ENCODE measurements at regions not wholly inside any gene's neighbourhood (a gene's known extent, or its start where the extent isn't known, plus 50 kb on each side); places are given as distances from the start of the nearest gene placed in this dataset.

DNA sequence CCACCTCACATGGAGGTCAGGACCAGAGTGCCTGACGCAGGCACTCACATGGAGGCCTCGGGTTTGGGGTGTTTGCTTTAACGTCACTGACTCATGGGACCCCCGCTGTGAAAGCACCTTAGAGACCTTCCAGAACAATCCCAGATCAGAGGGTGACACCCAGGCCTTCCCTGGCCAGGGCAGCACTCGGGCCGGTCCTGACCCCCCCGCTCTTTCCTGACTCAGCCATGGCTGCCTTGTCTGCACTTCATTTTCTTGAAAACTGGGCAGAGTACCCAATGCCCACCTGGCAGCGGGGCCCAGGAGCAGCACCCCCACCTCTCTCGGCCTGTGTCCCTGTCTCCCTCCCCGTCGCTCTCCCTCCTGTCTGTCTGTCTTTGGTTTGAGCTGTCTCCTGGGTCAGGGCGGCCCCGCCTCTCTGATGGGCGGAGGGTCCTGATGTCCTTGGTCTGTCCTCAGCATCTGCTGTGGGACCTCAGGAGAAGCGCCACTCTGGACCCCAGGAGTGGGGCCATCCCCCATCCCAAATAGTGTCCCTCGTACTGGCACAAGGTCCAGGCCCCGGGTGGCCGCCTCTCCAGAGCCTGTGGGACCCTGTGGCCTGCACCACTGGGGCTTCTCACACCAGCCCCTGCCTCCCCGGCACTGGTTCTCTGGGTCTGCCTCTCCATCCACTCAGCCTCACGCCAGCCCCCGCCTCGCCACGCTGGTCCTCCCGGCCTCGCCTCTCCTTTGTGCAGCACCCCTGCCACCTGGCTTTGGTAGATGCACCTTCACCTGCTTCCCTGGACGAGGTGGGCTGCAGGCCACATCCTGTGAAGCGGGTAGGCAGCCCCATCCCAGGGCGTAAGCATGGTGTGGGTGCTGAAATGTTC, 55.9 kb upstream of the ZNF469 start:
- TF ChIP-seq TOX (CRISPR knock-in tag; IDR thresholded peaks at IDR 0.05; ENCODE audit: borderline replicate concordance) (no peak), PPARA (CRISPR knock-in tag; IDR thresholded peaks at IDR 0.05; ENCODE audit: borderline replicate concordance) (no peak), ZFP3 (CRISPR knock-in tag; IDR thresholded peaks at IDR 0.05) (no peak), ZC3H10 (CRISPR knock-in tag; IDR thresholded peaks at IDR 0.05) (no peak), OSR1 (CRISPR knock-in tag; IDR thresholded peaks at IDR 0.05) (no peak), RARB (CRISPR knock-in tag; IDR thresholded peaks at IDR 0.05) (no peak), ZFP30 (CRISPR knock-in tag; IDR thresholded peaks at IDR 0.05) (no peak), ESRRG (CRISPR knock-in tag; IDR thresholded peaks at IDR 0.05) (no peak)
- TF ChIP-seq, protein P1, sequence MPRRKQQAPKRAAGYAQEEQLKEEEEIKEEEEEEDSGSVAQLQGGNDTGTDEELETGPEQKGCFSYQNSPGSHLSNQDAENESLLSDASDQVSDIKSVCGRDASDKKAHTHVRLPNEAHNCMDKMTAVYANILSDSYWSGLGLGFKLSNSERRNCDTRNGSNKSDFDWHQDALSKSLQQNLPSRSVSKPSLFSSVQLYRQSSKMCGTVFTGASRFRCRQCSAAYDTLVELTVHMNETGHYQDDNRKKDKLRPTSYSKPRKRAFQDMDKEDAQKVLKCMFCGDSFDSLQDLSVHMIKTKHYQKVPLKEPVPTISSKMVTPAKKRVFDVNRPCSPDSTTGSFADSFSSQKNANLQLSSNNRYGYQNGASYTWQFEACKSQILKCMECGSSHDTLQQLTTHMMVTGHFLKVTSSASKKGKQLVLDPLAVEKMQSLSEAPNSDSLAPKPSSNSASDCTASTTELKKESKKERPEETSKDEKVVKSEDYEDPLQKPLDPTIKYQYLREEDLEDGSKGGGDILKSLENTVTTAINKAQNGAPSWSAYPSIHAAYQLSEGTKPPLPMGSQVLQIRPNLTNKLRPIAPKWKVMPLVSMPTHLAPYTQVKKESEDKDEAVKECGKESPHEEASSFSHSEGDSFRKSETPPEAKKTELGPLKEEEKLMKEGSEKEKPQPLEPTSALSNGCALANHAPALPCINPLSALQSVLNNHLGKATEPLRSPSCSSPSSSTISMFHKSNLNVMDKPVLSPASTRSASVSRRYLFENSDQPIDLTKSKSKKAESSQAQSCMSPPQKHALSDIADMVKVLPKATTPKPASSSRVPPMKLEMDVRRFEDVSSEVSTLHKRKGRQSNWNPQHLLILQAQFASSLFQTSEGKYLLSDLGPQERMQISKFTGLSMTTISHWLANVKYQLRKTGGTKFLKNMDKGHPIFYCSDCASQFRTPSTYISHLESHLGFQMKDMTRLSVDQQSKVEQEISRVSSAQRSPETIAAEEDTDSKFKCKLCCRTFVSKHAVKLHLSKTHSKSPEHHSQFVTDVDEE (CRISPR knock-in tag; IDR thresholded peaks at IDR 0.05): no peak
- no peak for ATAC-seq

DNA sequence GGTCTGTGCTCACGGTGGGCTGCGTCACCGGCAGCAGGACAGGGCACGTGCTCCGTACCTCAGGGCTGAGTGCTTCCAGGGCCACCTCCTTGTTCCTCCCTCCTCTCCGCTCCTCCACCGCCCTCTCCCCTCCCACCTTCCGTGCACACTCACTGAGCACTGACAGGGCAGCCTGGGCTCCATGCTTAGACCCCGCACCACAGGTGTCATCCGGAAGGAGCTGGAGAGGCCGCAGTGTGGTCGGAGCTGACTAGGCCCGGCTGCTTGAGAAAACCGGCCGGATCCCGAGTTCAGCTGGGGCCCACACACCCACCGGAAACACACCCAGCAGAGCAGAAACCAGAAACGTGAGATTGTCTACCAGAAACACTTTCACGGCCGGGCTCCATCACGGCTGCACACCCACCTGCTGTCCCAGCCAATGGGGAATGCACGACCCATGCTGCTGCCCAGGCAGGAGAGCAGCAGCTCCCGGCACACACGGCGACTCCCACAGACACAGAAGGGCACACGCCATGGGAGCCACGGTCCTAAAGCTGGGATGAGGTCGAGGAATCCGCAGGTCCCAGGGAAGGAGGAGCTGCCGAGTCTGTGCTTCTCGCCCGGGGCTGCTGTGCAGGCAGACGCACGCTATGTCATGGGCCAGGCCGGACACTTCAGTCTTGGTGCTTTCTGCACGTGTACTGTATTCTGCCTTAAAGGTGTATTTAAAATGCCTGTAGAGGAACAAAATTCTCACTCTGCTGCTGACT, 55.0 kb upstream of the ZNF469 start:
- no peak for ATAC-seq

DNA sequence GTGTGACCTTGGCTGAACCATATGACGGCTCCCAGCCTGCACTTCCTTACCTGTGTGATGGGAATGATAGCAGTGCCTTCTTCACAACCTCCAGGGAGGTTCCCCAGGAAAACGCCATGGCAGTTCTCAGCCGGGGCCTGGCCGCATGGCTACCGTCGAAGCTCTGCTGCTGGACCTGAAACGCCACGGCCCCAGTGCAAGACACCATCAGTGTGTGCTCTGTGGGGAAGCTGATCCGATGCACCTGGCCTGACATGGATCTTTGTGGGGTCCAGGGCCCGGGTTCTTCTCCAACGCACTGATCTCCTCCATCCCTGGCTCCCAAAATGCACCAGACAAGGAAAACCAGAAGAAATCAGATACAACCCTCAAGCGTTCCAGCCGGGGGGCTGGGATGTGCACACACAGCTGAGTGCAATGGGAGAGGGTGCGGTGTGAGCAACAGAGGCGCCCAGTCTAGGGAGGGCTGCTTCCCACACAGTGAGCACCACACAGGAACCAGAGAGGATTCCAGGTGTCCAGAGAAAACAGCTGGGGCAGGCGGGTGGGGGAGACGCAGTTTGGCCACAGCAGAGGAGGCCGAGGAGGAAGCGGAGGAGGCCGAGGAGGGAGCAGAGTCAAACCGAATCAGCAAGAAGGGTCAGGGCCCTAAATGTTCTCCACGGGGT, 54.3 kb upstream of the ZNF469 start:
- no peak for ATAC-seq
- TF ChIP-seq, protein P2, sequence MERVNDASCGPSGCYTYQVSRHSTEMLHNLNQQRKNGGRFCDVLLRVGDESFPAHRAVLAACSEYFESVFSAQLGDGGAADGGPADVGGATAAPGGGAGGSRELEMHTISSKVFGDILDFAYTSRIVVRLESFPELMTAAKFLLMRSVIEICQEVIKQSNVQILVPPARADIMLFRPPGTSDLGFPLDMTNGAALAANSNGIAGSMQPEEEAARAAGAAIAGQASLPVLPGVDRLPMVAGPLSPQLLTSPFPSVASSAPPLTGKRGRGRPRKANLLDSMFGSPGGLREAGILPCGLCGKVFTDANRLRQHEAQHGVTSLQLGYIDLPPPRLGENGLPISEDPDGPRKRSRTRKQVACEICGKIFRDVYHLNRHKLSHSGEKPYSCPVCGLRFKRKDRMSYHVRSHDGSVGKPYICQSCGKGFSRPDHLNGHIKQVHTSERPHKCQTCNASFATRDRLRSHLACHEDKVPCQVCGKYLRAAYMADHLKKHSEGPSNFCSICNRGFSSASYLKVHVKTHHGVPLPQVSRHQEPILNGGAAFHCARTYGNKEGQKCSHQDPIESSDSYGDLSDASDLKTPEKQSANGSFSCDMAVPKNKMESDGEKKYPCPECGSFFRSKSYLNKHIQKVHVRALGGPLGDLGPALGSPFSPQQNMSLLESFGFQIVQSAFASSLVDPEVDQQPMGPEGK (CRISPR knock-in tag; IDR thresholded peaks at IDR 0.05; ENCODE audit: borderline replicate concordance): no peak
- TF ChIP-seq GLIS3 (CRISPR knock-in tag; IDR thresholded peaks at IDR 0.05): no peak
- TF ChIP-seq RARB (CRISPR knock-in tag; IDR thresholded peaks at IDR 0.05): no peak
- TF ChIP-seq, protein P1 (CRISPR knock-in tag; IDR thresholded peaks at IDR 0.05): no peak
- TF ChIP-seq CSDC2 (CRISPR knock-in tag; IDR thresholded peaks at IDR 0.05): no peak
- TF ChIP-seq, protein P3, sequence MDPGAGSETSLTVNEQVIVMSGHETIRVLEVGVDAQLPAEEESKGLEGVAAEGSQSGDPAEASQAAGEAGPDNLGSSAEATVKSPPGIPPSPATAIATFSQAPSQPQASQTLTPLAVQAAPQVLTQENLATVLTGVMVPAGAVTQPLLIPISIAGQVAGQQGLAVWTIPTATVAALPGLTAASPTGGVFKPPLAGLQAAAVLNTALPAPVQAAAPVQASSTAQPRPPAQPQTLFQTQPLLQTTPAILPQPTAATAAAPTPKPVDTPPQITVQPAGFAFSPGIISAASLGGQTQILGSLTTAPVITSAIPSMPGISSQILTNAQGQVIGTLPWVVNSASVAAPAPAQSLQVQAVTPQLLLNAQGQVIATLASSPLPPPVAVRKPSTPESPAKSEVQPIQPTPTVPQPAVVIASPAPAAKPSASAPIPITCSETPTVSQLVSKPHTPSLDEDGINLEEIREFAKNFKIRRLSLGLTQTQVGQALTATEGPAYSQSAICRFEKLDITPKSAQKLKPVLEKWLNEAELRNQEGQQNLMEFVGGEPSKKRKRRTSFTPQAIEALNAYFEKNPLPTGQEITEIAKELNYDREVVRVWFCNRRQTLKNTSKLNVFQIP (CRISPR knock-in tag; IDR thresholded peaks at IDR 0.05; ENCODE audit: borderline replicate concordance, low read depth): no peak

More for the DNA sequence above, 55.0 kb upstream of the ZNF469 start:
- TF ChIP-seq ZFP30 (CRISPR knock-in tag; IDR thresholded peaks at IDR 0.05): no peak
- TF ChIP-seq ZNF565 (CRISPR knock-in tag; conservative IDR thresholded peaks at IDR 0.05; ENCODE audit: low read depth): no peak
- no peak for TF ChIP-seq TOX (CRISPR knock-in tag; IDR thresholded peaks at IDR 0.05; ENCODE audit: borderline replicate concordance)
- TF ChIP-seq, protein P3 (CRISPR knock-in tag; IDR thresholded peaks at IDR 0.05; ENCODE audit: borderline replicate concordance, low read depth): no peak
- TF ChIP-seq ZNF8 (CRISPR knock-in tag; IDR thresholded peaks at IDR 0.05): no peak
- TF ChIP-seq, protein P2 (CRISPR knock-in tag; IDR thresholded peaks at IDR 0.05; ENCODE audit: borderline replicate concordance): no peak
- TF ChIP-seq SNAI2 (CRISPR knock-in tag; IDR thresholded peaks at IDR 0.05): no peak
- TF ChIP-seq ZFP3 (CRISPR knock-in tag; IDR thresholded peaks at IDR 0.05): no peak
- TF ChIP-seq, protein P4, sequence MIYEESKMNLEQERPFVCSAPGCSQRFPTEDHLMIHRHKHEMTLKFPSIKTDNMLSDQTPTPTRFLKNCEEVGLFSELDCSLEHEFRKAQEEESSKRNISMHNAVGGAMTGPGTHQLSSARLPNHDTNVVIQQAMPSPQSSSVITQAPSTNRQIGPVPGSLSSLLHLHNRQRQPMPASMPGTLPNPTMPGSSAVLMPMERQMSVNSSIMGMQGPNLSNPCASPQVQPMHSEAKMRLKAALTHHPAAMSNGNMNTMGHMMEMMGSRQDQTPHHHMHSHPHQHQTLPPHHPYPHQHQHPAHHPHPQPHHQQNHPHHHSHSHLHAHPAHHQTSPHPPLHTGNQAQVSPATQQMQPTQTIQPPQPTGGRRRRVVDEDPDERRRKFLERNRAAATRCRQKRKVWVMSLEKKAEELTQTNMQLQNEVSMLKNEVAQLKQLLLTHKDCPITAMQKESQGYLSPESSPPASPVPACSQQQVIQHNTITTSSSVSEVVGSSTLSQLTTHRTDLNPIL (CRISPR knock-in tag; IDR thresholded peaks at IDR 0.05; ENCODE audit: low read depth): no peak
- TF ChIP-seq ARNTL (CRISPR knock-in tag; IDR thresholded peaks at IDR 0.05; ENCODE audit: borderline replicate concordance, low read depth): no peak
- no peak for TF ChIP-seq TCF4 (CRISPR knock-in tag; IDR thresholded peaks at IDR 0.05; ENCODE audit: borderline replicate concordance)
- no peak for TF ChIP-seq ISL1 (CRISPR knock-in tag; IDR thresholded peaks at IDR 0.05)
- no peak for TF ChIP-seq GLIS3 (CRISPR knock-in tag; IDR thresholded peaks at IDR 0.05)
- no peak for TF ChIP-seq ESRRG (CRISPR knock-in tag; IDR thresholded peaks at IDR 0.05)
